ENCODE measurements at regions not wholly inside any gene's neighbourhood (a gene's known extent, or its start where the extent isn't known, plus 50 kb on each side); places are given as distances from the start of the nearest gene placed in this dataset.

GRCh38 chr2:5889519-5889918 lies 197.3 kb downstream of the SOX11 start:
- no peak for TF ChIP-seq EZH2 (IDR thresholded peaks at IDR 0.05; ENCODE audit: borderline replicate concordance, low read length)
- TF ChIP-seq, protein P1, sequence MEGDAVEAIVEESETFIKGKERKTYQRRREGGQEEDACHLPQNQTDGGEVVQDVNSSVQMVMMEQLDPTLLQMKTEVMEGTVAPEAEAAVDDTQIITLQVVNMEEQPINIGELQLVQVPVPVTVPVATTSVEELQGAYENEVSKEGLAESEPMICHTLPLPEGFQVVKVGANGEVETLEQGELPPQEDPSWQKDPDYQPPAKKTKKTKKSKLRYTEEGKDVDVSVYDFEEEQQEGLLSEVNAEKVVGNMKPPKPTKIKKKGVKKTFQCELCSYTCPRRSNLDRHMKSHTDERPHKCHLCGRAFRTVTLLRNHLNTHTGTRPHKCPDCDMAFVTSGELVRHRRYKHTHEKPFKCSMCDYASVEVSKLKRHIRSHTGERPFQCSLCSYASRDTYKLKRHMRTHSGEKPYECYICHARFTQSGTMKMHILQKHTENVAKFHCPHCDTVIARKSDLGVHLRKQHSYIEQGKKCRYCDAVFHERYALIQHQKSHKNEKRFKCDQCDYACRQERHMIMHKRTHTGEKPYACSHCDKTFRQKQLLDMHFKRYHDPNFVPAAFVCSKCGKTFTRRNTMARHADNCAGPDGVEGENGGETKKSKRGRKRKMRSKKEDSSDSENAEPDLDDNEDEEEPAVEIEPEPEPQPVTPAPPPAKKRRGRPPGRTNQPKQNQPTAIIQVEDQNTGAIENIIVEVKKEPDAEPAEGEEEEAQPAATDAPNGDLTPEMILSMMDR (conservative IDR thresholded peaks at IDR 0.05 in 1 of 2, IDR thresholded peaks at IDR 0.05 in 1 of 2; ENCODE audit: extremely low read depth in 1 of 2, insufficient read depth in 1 of 2, low read depth in 1 of 2, low read length in 2 of 2): no peak
